Esophagus squamous epithelium (tissue), 4 donors: ENCODE measurements at regions not wholly inside any gene's neighbourhood (a gene's known extent, or its start where the extent isn't known, plus 50 kb on each side); places are given as distances from the start of the nearest gene placed in this dataset.

Experiments
- CTCF ChIP-seq, 6 experiments: fragments of 450-650 bp in 4 of 6; fragments of 200-600 bp in 2 of 6; sonication (generic) in 2 of 6; IDR thresholded peaks; one replicate each; pipeline ENCODE4 v1.5.1; 2016 to 2019; ENCODE audit warnings: antibody characterized with exemption in 6 of 6, mild to moderate bottlenecking in 4 of 6, moderate library complexity in 4 of 6
- POLR2A ChIP-seq, 4 donors: fragments of 450-650 bp; IDR thresholded peaks; one replicate each; pipeline ENCODE4 v1.6.1; 2017; ENCODE audit warnings: antibody characterized with exemption in 4 of 4, mild to moderate bottlenecking in 4 of 4, moderate library complexity in 3 of 4

GRCh38 chr4:22170353-22170752 is 221.8 kb upstream of the KCNIP4 start:
- TF ChIP-seq CTCF (IDR thresholded peaks at IDR 0.05) (no peak), POLR2A (IDR thresholded peaks at IDR 0.05) (no peak)
